ENCODE measurements at regions not wholly inside any gene's neighbourhood (a gene's known extent, or its start where the extent isn't known, plus 50 kb on each side); places are given as distances from the start of the nearest gene placed in this dataset.

DNA sequence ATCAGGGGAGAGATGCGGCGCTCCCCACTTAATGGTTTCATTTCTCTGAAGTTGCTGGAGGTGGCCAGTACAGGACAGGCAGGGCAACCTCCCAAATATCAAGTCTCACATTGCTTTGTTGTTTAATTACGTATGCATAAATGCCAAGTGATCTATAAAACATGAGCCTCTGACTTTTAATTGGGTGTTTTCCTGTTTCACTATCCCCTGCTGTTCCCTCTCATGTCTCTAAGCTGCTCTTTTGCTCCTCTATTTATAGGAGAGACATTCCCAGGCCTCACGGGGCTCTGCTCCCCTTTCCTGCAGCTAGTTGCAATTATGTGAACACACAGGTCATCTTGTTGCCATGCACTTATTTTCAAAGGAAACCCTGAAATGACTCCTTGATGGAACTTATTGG is 1173.5 kb upstream of the GOT2 start:
- Histone ChIP-seq H3K27ac (no peak overlapping the region), H3K36me3 (replicated peaks; ENCODE audit: insufficient read depth, low read depth) (no peaks in the 10 kb centered on the region), H2AFZ (no peak overlapping the region), H3K79me2 (no peaks in the 10 kb centered on the region), H3K9me3 (ENCODE audit: low read depth) (no peaks in the 10 kb centered on the region), H3K4me1 (ENCODE audit: insufficient read depth) (no peaks in the 10 kb centered on the region), H4K20me1 (ENCODE audit: insufficient read depth, poor library complexity, severe bottlenecking) (no peaks in the 10 kb centered on the region), H3K4me3 (no peak overlapping the region), H3K9me2 (replicated peaks; ENCODE audit: insufficient read depth) (no peaks in the 10 kb centered on the region), H3K27me3 (no peaks in the 10 kb centered on the region), H3K4me2 (no peak overlapping the region)
- TF ChIP-seq, protein P1, sequence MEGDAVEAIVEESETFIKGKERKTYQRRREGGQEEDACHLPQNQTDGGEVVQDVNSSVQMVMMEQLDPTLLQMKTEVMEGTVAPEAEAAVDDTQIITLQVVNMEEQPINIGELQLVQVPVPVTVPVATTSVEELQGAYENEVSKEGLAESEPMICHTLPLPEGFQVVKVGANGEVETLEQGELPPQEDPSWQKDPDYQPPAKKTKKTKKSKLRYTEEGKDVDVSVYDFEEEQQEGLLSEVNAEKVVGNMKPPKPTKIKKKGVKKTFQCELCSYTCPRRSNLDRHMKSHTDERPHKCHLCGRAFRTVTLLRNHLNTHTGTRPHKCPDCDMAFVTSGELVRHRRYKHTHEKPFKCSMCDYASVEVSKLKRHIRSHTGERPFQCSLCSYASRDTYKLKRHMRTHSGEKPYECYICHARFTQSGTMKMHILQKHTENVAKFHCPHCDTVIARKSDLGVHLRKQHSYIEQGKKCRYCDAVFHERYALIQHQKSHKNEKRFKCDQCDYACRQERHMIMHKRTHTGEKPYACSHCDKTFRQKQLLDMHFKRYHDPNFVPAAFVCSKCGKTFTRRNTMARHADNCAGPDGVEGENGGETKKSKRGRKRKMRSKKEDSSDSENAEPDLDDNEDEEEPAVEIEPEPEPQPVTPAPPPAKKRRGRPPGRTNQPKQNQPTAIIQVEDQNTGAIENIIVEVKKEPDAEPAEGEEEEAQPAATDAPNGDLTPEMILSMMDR (IDR thresholded peaks at IDR 0.05; ENCODE audit: poor library complexity), result no peak
- TF ChIP-seq EZH2 (IDR thresholded peaks at IDR 0.05; ENCODE audit: borderline replicate concordance) (no peak), EZH2phosphoT487 (IDR thresholded peaks at IDR 0.05; ENCODE audit: low read depth, severe bottlenecking, unreplicated experiment) (no peak)
- DNase-seq (ENCODE audit: low spot score), result no peak
- WGBS (ENCODE audit: low lambda C conversion rate, missing lambda C conversion rate), result 62% methylated on average over 4 of the region's 4 CpGs

DNA sequence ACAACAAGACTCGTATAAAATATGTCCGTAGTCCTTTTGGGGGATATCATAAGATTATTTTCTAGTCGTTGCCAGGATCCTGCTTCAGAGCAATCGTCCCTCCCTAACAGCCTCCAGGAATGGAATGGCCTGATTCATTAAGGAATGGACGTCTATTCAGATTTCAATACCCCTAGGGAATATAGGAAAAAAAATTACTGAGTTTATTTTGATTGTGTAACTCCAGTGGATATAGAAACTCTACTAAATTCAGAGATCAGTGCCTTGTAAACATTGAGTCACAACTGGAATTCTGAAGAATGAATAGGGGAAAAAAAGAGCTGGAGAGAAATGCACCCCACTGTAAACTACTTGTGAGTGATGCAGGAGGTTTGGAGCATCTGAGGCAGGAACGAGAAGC is 1171.5 kb upstream of the GOT2 start:
- no peak overlapping the region for H3K27ac ChIP-seq

GRCh38 chr16:59905131-59905530 is 1171.0 kb upstream of the GOT2 start:
- Histone ChIP-seq H3K4me1 (ENCODE audit: insufficient read depth) (no peaks in the 10 kb centered on the region), H3K9me2 (replicated peaks; ENCODE audit: insufficient read depth) (no peaks in the 10 kb centered on the region), H3K9me3 (ENCODE audit: low read depth) (no peaks in the 10 kb centered on the region), H3K36me3 (replicated peaks; ENCODE audit: insufficient read depth, low read depth) (no peaks in the 10 kb centered on the region), H3K27me3 (no peaks in the 10 kb centered on the region), H4K20me1 (ENCODE audit: insufficient read depth, poor library complexity, severe bottlenecking) (no peaks in the 10 kb centered on the region), H3K4me3 (no peak overlapping the region), H3K79me2 (no peaks in the 10 kb centered on the region), H2AFZ (no peak overlapping the region), H3K27ac (no peak overlapping the region), H3K4me2 (no peak overlapping the region)
- no peak for DNase-seq (ENCODE audit: low spot score)
- TF ChIP-seq, protein P1 (IDR thresholded peaks at IDR 0.05; ENCODE audit: poor library complexity), result no peak
- TF ChIP-seq EZH2 (IDR thresholded peaks at IDR 0.05; ENCODE audit: borderline replicate concordance) (no peak), EZH2phosphoT487 (IDR thresholded peaks at IDR 0.05; ENCODE audit: low read depth, severe bottlenecking, unreplicated experiment) (no peak)
- WGBS (ENCODE audit: low lambda C conversion rate, missing lambda C conversion rate), result 86% methylated on average over 2 of the region's 2 CpGs

More for the DNA sequence above, 1171.5 kb upstream of the GOT2 start:
- no peak for DNase-seq (ENCODE audit: low spot score)
- WGBS (ENCODE audit: low lambda C conversion rate, missing lambda C conversion rate), result 75% methylated on average over 6 of the region's 6 CpGs
- no peaks in the 10 kb centered on the region for H3K9me3 ChIP-seq (ENCODE audit: low read depth)
- H2AFZ ChIP-seq, result no peak overlapping the region
- no peaks in the 10 kb centered on the region for H3K36me3 ChIP-seq (replicated peaks; ENCODE audit: insufficient read depth, low read depth)
- H3K4me1 ChIP-seq (ENCODE audit: insufficient read depth), result no peaks in the 10 kb centered on the region
- H3K4me3 ChIP-seq, result no peak overlapping the region
- H4K20me1 ChIP-seq (ENCODE audit: insufficient read depth, poor library complexity, severe bottlenecking), result no peaks in the 10 kb centered on the region
- H3K4me2 ChIP-seq, result no peak overlapping the region
- H3K27me3 ChIP-seq, result no peaks in the 10 kb centered on the region
- H3K9me2 ChIP-seq (replicated peaks; ENCODE audit: insufficient read depth), result no peaks in the 10 kb centered on the region
- TF ChIP-seq EZH2phosphoT487 (IDR thresholded peaks at IDR 0.05; ENCODE audit: low read depth, severe bottlenecking, unreplicated experiment) (no peak), EZH2 (IDR thresholded peaks at IDR 0.05; ENCODE audit: borderline replicate concordance) (no peak)
- TF ChIP-seq, protein P1 (IDR thresholded peaks at IDR 0.05; ENCODE audit: poor library complexity), result no peak
- no peaks in the 10 kb centered on the region for H3K79me2 ChIP-seq

DNA sequence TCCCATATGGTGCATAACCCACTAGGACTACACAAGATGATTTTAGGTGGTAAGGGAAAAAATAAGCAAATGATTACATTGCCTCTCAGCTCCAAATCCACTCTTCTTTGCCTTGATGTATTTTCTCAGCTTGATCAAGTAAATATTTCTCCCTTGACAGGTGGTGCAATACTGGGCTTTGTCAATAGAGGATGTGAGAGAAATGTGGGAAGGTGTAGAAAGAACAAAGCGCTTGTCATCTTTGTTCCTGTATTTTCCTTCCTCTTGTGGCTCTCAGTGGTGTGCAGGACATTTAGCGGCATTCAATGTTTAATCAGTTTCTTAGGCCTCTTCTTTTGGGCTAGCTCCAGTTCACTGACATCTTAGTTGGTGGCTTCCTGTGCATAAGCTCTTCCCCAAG is 1165.8 kb upstream of the GOT2 start:
- no peaks in the 10 kb centered on the region for H3K9me2 ChIP-seq (replicated peaks; ENCODE audit: insufficient read depth)
- no peaks in the 10 kb centered on the region for H3K9me3 ChIP-seq (ENCODE audit: low read depth)
- H4K20me1 ChIP-seq (ENCODE audit: insufficient read depth, poor library complexity, severe bottlenecking), result no peaks in the 10 kb centered on the region
- no peaks in the 10 kb centered on the region for H3K36me3 ChIP-seq (replicated peaks; ENCODE audit: insufficient read depth, low read depth)
- no peaks in the 10 kb centered on the region for H3K27me3 ChIP-seq
- no peak overlapping the region for H2AFZ ChIP-seq
- no peaks in the 10 kb centered on the region for H3K79me2 ChIP-seq
- no peak overlapping the region for H3K4me2 ChIP-seq
- H3K4me1 ChIP-seq (ENCODE audit: insufficient read depth), result no peaks in the 10 kb centered on the region
- DNase-seq (ENCODE audit: low spot score), result no peak
- H3K4me3 ChIP-seq, result no peak overlapping the region
- TF ChIP-seq EZH2 (IDR thresholded peaks at IDR 0.05; ENCODE audit: borderline replicate concordance), result no peak
- TF ChIP-seq, protein P1 (IDR thresholded peaks at IDR 0.05; ENCODE audit: poor library complexity), result no peak
- TF ChIP-seq EZH2phosphoT487 (IDR thresholded peaks at IDR 0.05; ENCODE audit: low read depth, severe bottlenecking, unreplicated experiment), result no peak
- no peak overlapping the region for H3K27ac ChIP-seq
- WGBS (ENCODE audit: low lambda C conversion rate, missing lambda C conversion rate), result 81% methylated on average over 2 of the region's 2 CpGs

All from hepatocyte (in vitro differentiated cells).